ENCODE measurements at regions not wholly inside any gene's neighbourhood (a gene's known extent, or its start where the extent isn't known, plus 50 kb on each side); places are given as distances from the start of the nearest gene placed in this dataset.

DNA sequence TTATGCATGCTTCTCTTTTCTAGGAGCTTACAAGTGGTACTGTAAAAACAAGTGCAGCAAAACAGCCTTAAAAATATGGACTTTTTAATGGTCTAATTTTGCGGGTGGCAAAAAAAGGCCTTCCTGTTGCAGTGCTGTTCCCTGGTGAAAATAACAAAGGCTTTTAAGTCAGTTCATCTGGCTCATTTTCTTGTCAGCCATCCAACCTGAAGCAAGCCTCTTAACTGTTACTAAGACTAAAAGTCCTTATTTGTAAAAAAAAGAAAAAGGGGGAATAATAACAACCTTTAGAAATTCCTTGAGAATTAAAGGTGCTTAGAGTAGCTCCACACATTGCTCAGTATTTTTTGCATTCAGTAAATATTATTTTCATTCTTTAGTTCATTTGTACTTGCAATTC is 200.5 kb upstream of the CHORDC1 start:
- TF ChIP-seq MYC (IDR thresholded peaks at IDR 0.05; ENCODE audit: low read depth, low read length) = no peak
- TF ChIP-seq, protein P1, sequence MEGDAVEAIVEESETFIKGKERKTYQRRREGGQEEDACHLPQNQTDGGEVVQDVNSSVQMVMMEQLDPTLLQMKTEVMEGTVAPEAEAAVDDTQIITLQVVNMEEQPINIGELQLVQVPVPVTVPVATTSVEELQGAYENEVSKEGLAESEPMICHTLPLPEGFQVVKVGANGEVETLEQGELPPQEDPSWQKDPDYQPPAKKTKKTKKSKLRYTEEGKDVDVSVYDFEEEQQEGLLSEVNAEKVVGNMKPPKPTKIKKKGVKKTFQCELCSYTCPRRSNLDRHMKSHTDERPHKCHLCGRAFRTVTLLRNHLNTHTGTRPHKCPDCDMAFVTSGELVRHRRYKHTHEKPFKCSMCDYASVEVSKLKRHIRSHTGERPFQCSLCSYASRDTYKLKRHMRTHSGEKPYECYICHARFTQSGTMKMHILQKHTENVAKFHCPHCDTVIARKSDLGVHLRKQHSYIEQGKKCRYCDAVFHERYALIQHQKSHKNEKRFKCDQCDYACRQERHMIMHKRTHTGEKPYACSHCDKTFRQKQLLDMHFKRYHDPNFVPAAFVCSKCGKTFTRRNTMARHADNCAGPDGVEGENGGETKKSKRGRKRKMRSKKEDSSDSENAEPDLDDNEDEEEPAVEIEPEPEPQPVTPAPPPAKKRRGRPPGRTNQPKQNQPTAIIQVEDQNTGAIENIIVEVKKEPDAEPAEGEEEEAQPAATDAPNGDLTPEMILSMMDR (IDR thresholded peaks at IDR 0.05; ENCODE audit: extremely low read depth in 1 of 2, insufficient read depth in 1 of 2, low read depth in 1 of 2, low read length in 2 of 2) = no peak
- no peak for TF ChIP-seq POLR2A (IDR thresholded peaks at IDR 0.05; ENCODE audit: low read depth, low read length)
- no peak for TF ChIP-seq EZH2 (IDR thresholded peaks at IDR 0.05; ENCODE audit: borderline replicate concordance, low read depth, low read length, severe bottlenecking)
- no peak for TF ChIP-seq POLR2AphosphoS5 (IDR thresholded peaks at IDR 0.05; ENCODE audit: insufficient read depth, low read depth, low read length)
- TF ChIP-seq JUN (IDR thresholded peaks at IDR 0.05; ENCODE audit: borderline replicate concordance, insufficient read depth, insufficient read length, low read depth) = no peak
- TF ChIP-seq, protein P2, sequence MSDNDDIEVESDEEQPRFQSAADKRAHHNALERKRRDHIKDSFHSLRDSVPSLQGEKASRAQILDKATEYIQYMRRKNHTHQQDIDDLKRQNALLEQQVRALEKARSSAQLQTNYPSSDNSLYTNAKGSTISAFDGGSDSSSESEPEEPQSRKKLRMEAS (IDR thresholded peaks at IDR 0.05; ENCODE audit: insufficient read depth, insufficient read length) = no peak
- no peak for TF ChIP-seq GATA2 (IDR thresholded peaks at IDR 0.05; ENCODE audit: insufficient read depth, insufficient read length, low read depth, low read length)

All from endothelial cell of umbilical vein (primary cell).